GM21717 (cell line): ENCODE measurements at regions not wholly inside any gene's neighbourhood (a gene's known extent, or its start where the extent isn't known, plus 50 kb on each side); places are given as distances from the start of the nearest gene placed in this dataset.
"Not testable (repeated sequence)": the region's sequence is repeated elsewhere in the genome, so short reads cannot be mapped to it uniquely, and the experiment has no call there.

Experiments used
- ATAC-seq: cut with Tn5 transposase; IDR thresholded peaks from one replicate; pipeline ENCODE4 v1.9.1; 2021; ENCODE audit warnings: mild to moderate bottlenecking, moderate library complexity; ENCODE audit not compliant: unreplicated experiment

- ATAC-seq = no peak
Observed at GRCh38 chr2:51344886-51345285, 313.0 kb upstream of the NRXN1 start.

- ATAC-seq = no peak
Observed at GRCh38 chr2:51335087-51336058, 303.4 kb upstream of the NRXN1 start.

- ATAC-seq = no peak
Observed at GRCh38 chr2:51329512-51329911, 297.6 kb upstream of the NRXN1 start.

GRCh38 chr2:51324051-51324450 is 292.1 kb upstream of the NRXN1 start:
- no peak for ATAC-seq

- ATAC-seq = no peak
Observed at GRCh38 chr2:51322613-51323012, 290.7 kb upstream of the NRXN1 start.

GRCh38 chr2:51304311-51304710 is 272.4 kb upstream of the NRXN1 start:
- ATAC-seq = no peak

- no peak for ATAC-seq
Observed at GRCh38 chr2:51301381-51301780, 269.4 kb upstream of the NRXN1 start.

- no peak for ATAC-seq
Observed at GRCh38 chr2:51299370-51299769, 267.4 kb upstream of the NRXN1 start.

GRCh38 chr2:51297488-51297887 is 265.6 kb upstream of the NRXN1 start:
- peak; percentile 66 for ATAC-seq

- ATAC-seq = no peak
Observed at GRCh38 chr2:51293566-51294200, 261.8 kb upstream of the NRXN1 start.

- ATAC-seq = no peak
Observed at GRCh38 chr2:51291762-51292551, 260.0 kb upstream of the NRXN1 start.

GRCh38 chr2:51290725-51291124 is 258.8 kb upstream of the NRXN1 start:
- ATAC-seq = no peak

- ATAC-seq = no peak
Observed at GRCh38 chr2:51289045-51289444, 257.1 kb upstream of the NRXN1 start.

GRCh38 chr2:51268191-51268590 is 236.3 kb upstream of the NRXN1 start:
- no peak for ATAC-seq

- no peak for ATAC-seq
Observed at GRCh38 chr2:51265539-51265938, 233.6 kb upstream of the NRXN1 start.

- no peak for ATAC-seq
Observed at GRCh38 chr2:51263951-51264350, 232.0 kb upstream of the NRXN1 start.

GRCh38 chr2:51263101-51263500 is 231.2 kb upstream of the NRXN1 start:
- not testable (repeated sequence) for ATAC-seq

GRCh38 chr2:51258301-51258700 is 226.4 kb upstream of the NRXN1 start:
- ATAC-seq = no peak

- no peak for ATAC-seq
Observed at GRCh38 chr2:51256736-51257135, 224.8 kb upstream of the NRXN1 start.

GRCh38 chr2:51251356-51251755 is 219.4 kb upstream of the NRXN1 start:
- no peak for ATAC-seq

GRCh38 chr2:51247252-51247805 is 215.4 kb upstream of the NRXN1 start:
- ATAC-seq = no peak
